ENCODE measurements at regions not wholly inside any gene's neighbourhood (a gene's known extent, or its start where the extent isn't known, plus 50 kb on each side); places are given as distances from the start of the nearest gene placed in this dataset.

GRCh38 chr1:213689260-213689659 is 298.5 kb upstream of the PROX1 start:
- in situ Hi-C loops (cut with HindIII; ENCODE audit: low pct_unique_long_range_greater_than_20kb, low sequenced_read_pairs) (no loop called here), intact Hi-C loops (cut with micrococcal nuclease; ENCODE audit: unreplicated experiment) (no loop called here)
- Histone ChIP-seq H3K27me3 (ENCODE audit: control insufficient read depth, insufficient read depth, low read length) (no peaks in the 10 kb centered on the region), H3K36me3 (ENCODE audit: control insufficient read depth, insufficient read depth, low read length) (no peaks in the 10 kb centered on the region), H3K9me3 (ENCODE audit: control insufficient read depth, insufficient read depth, low read depth, low read length) (no peaks in the 10 kb centered on the region), H3K4me1 (ENCODE audit: control insufficient read depth, insufficient read depth, low read length) (no peaks in the 10 kb centered on the region), H3K27ac (ENCODE audit: low read length) (no peak overlapping the region), H3K4me3 (ENCODE audit: low read depth in 2 of 2, low read length in 2 of 2) (no peak overlapping the region)
- no peak for TF ChIP-seq REST (IDR thresholded peaks at IDR 0.05; ENCODE audit: insufficient read depth in 1 of 2, low read depth in 2 of 2, low read length in 1 of 2)
- TF ChIP-seq TCF7L2 (IDR thresholded peaks at IDR 0.05; ENCODE audit: low read depth, low read length): no peak
- POLR2A ChIA-PET: no interaction called here
- ATAC-seq (no peak), DNase-seq (ENCODE audit: low read depth, low spot score) (no peak)
- CTCF ChIA-PET: no interaction called here
- no TSS peak for BruUV-seq (replicated peaks)

- no TSS peak for BruUV-seq (replicated peaks)
- POLR2A ChIA-PET: no interaction called here
These were observed 297.3 kb upstream of the PROX1 start for GRCh38 chr1:213690341-213690917.

More at GRCh38 chr1:213690341-213690917, 297.3 kb upstream of the PROX1 start:
- TF ChIP-seq SIN3A (IDR thresholded peaks at IDR 0.05; ENCODE audit: borderline replicate concordance, insufficient read depth, low read depth, low read length) (no peak), CTCF (IDR thresholded peaks at IDR 0.05) (no peak), POLR2AphosphoS5 (IDR thresholded peaks at IDR 0.05; ENCODE audit: low read depth, low read length) (no peak), REST (IDR thresholded peaks at IDR 0.05; ENCODE audit: insufficient read depth in 1 of 2, low read depth in 2 of 2, low read length in 1 of 2) (no peak), TCF7L2 (IDR thresholded peaks at IDR 0.05; ENCODE audit: low read depth, low read length) (no peak)
- H3K9me3 ChIP-seq (ENCODE audit: control insufficient read depth, insufficient read depth, low read depth, low read length): no peaks in the 10 kb centered on the region
- in situ Hi-C loops (cut with HindIII; ENCODE audit: low pct_unique_long_range_greater_than_20kb, low sequenced_read_pairs): no loop called here
- H3K4me3 ChIP-seq (ENCODE audit: low read depth in 2 of 2, low read length in 2 of 2): no peak overlapping the region
- CTCF ChIA-PET: no interaction called here
- no peaks in the 10 kb centered on the region for H3K27me3 ChIP-seq (ENCODE audit: control insufficient read depth, insufficient read depth, low read length)
- intact Hi-C loops (cut with micrococcal nuclease; ENCODE audit: unreplicated experiment): no loop called here
- ATAC-seq: no peak
- no peak for DNase-seq (ENCODE audit: low read depth, low spot score)
- no peaks in the 10 kb centered on the region for H3K4me1 ChIP-seq (ENCODE audit: control insufficient read depth, insufficient read depth, low read length)
- H3K27ac ChIP-seq (ENCODE audit: low read length): no peak overlapping the region
- no peaks in the 10 kb centered on the region for H3K36me3 ChIP-seq (ENCODE audit: control insufficient read depth, insufficient read depth, low read length)

Data from Panc1 (cell line).